ENCODE measurements at regions not wholly inside any gene's neighbourhood (a gene's known extent, or its start where the extent isn't known, plus 50 kb on each side); places are given as distances from the start of the nearest gene placed in this dataset.

DNA sequence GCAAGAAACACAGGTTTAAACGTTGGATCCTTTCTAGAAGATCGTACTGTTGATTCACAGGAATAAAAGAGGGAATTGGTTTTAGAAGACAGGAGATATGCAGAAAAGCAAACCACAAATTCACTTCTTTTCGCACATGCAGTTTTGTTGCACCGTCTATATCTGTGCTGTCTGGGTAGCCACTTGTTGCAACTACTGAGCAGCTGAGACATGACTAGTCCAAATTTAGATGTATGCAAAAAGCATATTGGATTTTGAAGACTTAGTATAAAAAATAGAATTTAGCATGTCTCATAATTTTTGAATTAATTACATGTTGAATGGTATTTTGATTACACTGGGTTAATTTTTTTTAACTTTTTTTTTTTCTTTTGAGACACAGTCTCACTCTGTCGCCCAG is 176.3 kb downstream of the KLF12 start:
- no peak for TF ChIP-seq CTCF (IDR thresholded peaks at IDR 0.05; ENCODE audit: insufficient read depth, low read depth, low read length, missing control alignments)
- H3K4me3 ChIP-seq (ENCODE audit: low read length), result no peak overlapping the region
- no peak for DNase-seq (ENCODE audit: low read depth)

DNA sequence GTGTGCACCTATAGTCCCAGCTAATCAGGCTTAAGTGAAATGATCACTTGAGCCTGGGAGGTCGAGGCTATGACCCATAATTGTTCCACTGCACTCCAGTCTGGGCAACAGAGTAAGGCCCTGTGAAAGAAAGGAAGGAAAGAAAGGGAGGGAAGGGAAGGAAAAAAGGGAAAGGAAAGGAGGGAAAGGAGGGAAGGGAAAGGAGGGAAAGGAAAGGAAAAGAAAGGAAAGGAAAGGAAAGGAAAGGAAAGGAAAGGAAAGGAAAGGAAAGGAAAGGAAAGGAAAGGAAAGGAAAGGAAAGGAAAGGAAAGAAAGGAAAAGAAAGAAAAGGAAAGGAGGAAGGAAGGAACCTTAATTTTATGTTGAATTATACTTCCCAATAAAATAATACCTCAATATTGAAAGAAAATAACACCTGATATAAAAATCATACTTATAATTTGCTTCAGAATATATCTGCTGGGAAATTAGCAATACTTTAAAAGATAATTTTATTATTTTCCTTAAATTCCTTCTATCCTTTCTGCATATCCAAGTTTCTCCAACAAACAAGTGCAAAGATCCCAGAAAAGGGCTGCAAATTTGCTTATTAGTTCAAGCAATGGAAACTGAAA is 177.3 kb downstream of the KLF12 start:
- no peak overlapping the region for H3K4me3 ChIP-seq (ENCODE audit: low read length)
- no peak for DNase-seq (ENCODE audit: low read depth)
- TF ChIP-seq CTCF (IDR thresholded peaks at IDR 0.05; ENCODE audit: insufficient read depth, low read depth, low read length, missing control alignments), result no peak

DNA sequence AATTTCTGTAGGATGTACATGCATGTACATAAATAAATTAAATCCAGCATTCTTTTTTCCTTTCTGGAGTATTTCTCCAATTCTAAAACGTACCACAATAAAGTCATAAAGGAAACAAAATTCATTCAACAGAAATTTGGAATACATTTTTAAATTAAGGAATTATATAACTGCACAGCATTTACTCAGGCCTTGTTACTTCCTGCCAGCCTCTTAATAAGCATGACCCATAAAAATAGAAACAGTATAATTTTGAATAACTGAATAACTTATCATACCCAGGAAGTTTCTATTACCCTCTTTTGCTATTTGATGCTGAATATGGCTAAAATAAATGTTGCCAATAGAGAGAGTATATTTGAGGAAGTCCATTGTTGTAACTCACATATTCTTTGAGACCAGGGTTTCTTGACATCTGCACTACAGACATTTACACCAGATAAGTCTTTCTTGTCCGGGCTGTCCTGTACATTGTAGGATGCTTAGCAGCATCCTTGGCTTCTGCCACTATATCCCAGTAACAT is 178.2 kb downstream of the KLF12 start:
- no peak for TF ChIP-seq CTCF (IDR thresholded peaks at IDR 0.05; ENCODE audit: insufficient read depth, low read depth, low read length, missing control alignments)
- no peak for DNase-seq (ENCODE audit: low read depth)
- no peak overlapping the region for H3K4me3 ChIP-seq (ENCODE audit: low read length)

DNA sequence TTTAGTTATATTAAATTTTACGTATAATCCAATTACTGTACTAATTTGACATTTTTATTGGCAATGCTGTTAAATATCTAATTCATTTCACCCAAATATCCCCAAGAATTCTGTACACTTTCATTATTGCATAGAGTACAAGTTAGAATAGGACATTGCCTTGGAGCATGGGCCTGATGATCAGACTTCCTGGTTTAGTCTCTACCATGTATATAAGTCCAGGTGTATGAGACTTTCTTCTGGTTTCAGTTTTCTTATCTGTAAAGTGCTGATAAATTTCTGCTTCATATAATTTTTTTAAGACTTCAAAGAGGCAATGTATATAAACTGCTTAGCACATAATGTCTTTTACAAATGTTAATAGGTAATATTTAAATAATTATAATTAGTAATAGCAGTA is 179.4 kb downstream of the KLF12 start:
- TF ChIP-seq CTCF (IDR thresholded peaks at IDR 0.05; ENCODE audit: insufficient read depth, low read depth, low read length, missing control alignments), result no peak
- DNase-seq (ENCODE audit: low read depth), result no peak
- H3K4me3 ChIP-seq (ENCODE audit: low read length), result no peak overlapping the region

DNA sequence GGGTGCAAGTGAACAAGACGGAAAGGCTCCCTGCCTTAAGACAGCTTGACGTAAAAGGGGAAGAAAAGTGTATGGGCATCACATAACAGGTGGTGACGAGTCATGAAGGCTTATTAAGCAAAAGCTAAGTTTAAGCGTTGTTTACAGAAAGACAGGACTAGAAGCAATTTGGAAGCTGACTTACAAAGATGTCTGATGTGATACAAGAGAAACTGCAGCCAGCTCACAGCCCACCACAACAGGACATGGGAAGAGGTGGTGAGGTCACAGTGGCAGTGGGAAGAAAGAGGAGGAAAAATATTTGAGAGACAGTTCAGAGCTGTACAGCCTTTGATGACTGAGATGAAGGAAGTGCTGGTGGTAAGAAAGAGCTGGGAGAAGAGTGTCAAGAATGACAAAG is 181.6 kb downstream of the KLF12 start:
- TF ChIP-seq CTCF (IDR thresholded peaks at IDR 0.05; ENCODE audit: insufficient read depth, low read depth, low read length, missing control alignments), result no peak
- no peak for DNase-seq (ENCODE audit: low read depth)
- no peak overlapping the region for H3K4me3 ChIP-seq (ENCODE audit: low read length)

GRCh38 chr13:73948848-73949529 is 185.2 kb downstream of the KLF12 start:
- DNase-seq (ENCODE audit: low read depth), result no peak
- TF ChIP-seq CTCF (IDR thresholded peaks at IDR 0.05; ENCODE audit: insufficient read depth, low read depth, low read length, missing control alignments), result no peak
- H3K4me3 ChIP-seq (ENCODE audit: low read length), result no peak overlapping the region

GRCh38 chr13:73945871-73946270 is 188.3 kb downstream of the KLF12 start:
- no peak for TF ChIP-seq CTCF (IDR thresholded peaks at IDR 0.05; ENCODE audit: insufficient read depth, low read depth, low read length, missing control alignments)
- H3K4me3 ChIP-seq (ENCODE audit: low read length), result no peak overlapping the region
- no peak for DNase-seq (ENCODE audit: low read depth)
